Smooth muscle cell (in vitro differentiated cells): ENCODE measurements at regions not wholly inside any gene's neighbourhood (a gene's known extent, or its start where the extent isn't known, plus 50 kb on each side); places are given as distances from the start of the nearest gene placed in this dataset.

Experiments
- DNase-seq: peaks from one replicate; lab custom pipeline; 2025; ENCODE audit not compliant: unreplicated experiment; lab: John Stamatoyannopoulos, UW
- H2AFZ ChIP-seq: fragments of 200-600 bp; sonication (generic); 2 replicates; pipeline ENCODE4 v1.6.0; 2016; ENCODE audit warnings: antibody characterized with exemption, low read depth, mild to moderate bottlenecking
- H3F3A ChIP-seq: fragments of 200-600 bp; sonication (generic); 2 replicates; pipeline ENCODE4 v1.6.0; 2017; ENCODE audit warnings: antibody characterized with exemption, low read depth
- H3K27ac ChIP-seq: fragments of 200-600 bp; sonication (generic); 2 replicates; pipeline ENCODE4 v1.5.1; 2016; ENCODE audit warnings: low read depth, mild to moderate bottlenecking
- H3K27me3 ChIP-seq: fragments of 200-600 bp; sonication (generic); 2 replicates; pipeline ENCODE4 v1.6.1; 2016; ENCODE audit warnings: low read depth, mild to moderate bottlenecking
- H3K36me3 ChIP-seq: fragments of 200-600 bp; sonication (generic); 2 replicates; pipeline ENCODE4 v1.5.1; 2016; ENCODE audit warnings: low read depth
- H3K4me1 ChIP-seq: fragments of 200-600 bp; sonication (generic); 2 replicates; pipeline ENCODE4 v1.5.1; 2016; ENCODE audit warnings: low read depth
- H3K4me2 ChIP-seq: fragments of 200-600 bp; sonication (generic); 2 replicates; pipeline ENCODE4 v1.6.0; 2016; ENCODE audit warnings: mild to moderate bottlenecking
- H3K4me3 ChIP-seq: fragments of 200-600 bp; sonication (generic); 2 replicates; pipeline ENCODE4 v1.5.1; 2016; ENCODE audit warnings: mild to moderate bottlenecking
- H3K79me2 ChIP-seq: fragments of 200-600 bp; sonication (generic); 2 replicates; pipeline ENCODE4 v1.6.0; 2016; ENCODE audit warnings: low read depth, mild to moderate bottlenecking
- H3K9ac ChIP-seq: fragments of 200-600 bp; sonication (generic); 2 replicates; pipeline ENCODE4 v1.6.0; 2016; ENCODE audit warnings: low read depth
- H3K9me3 ChIP-seq: fragments of 200-600 bp; sonication (generic); replicated peaks from 2 replicates; pipeline ENCODE4 v1.5.1; 2016; ENCODE audit warnings: low read depth
- H4K20me1 ChIP-seq: fragments of 200-600 bp; sonication (generic); 2 replicates; pipeline ENCODE4 v1.6.0; 2016; ENCODE audit warnings: low read depth
- CTCF ChIP-seq: fragments of 200-600 bp; sonication (generic); IDR thresholded peaks from 2 replicates; pipeline ENCODE4 v1.5.1; 2017; ENCODE audit warnings: borderline replicate concordance, mild to moderate bottlenecking, antibody characterized with exemption; ENCODE audit not compliant: insufficient read depth, poor library complexity, severe bottlenecking
- WGBS: methylation state at CpG from one replicate; pipeline ENCODE4 v1.1.7; 2016; ENCODE audit warnings: low lambda C conversion rate; 5-methylcytosine and 5-hydroxymethylcytosine counted together

GRCh38 chr16:9660898-9661297, 521.3 kb downstream of the GRIN2A start:
- H3K27me3 ChIP-seq: peaks cover 3% of the 10 kb centered on the region
- H3K36me3 ChIP-seq: no peaks in the 10 kb centered on the region
- no peaks in the 10 kb centered on the region for H3F3A ChIP-seq
- no peaks in the 10 kb centered on the region for H4K20me1 ChIP-seq
- H3K27ac ChIP-seq: no peak overlapping the region
- H2AFZ ChIP-seq: no peak overlapping the region
- H3K9ac ChIP-seq: no peak overlapping the region
- 95% methylated on average over 6 of the region's 6 CpGs for WGBS
- H3K4me2 ChIP-seq: no peak overlapping the region
- no peak for DNase-seq
- no peak for TF ChIP-seq CTCF
- H3K79me2 ChIP-seq: no peaks in the 10 kb centered on the region
- no peaks in the 10 kb centered on the region for H3K4me1 ChIP-seq
- H3K9me3 ChIP-seq: no peaks in the 10 kb centered on the region
- H3K4me3 ChIP-seq: no peak overlapping the region

GRCh38 chr16:9661336-9662017, 520.8 kb downstream of the GRIN2A start:
- H3K9me3 ChIP-seq: no peaks in the 10 kb centered on the region
- no peak overlapping the region for H3K9ac ChIP-seq
- no peaks in the 10 kb centered on the region for H3K79me2 ChIP-seq
- H3K27ac ChIP-seq: no peak overlapping the region
- no peak overlapping the region for H2AFZ ChIP-seq
- DNase-seq: no peak
- no peaks in the 10 kb centered on the region for H3K36me3 ChIP-seq
- H3K27me3 ChIP-seq: peaks cover 3% of the 10 kb centered on the region
- H3K4me1 ChIP-seq: no peaks in the 10 kb centered on the region
- no peak overlapping the region for H3K4me3 ChIP-seq
- TF ChIP-seq CTCF: no peak
- WGBS: 71% methylated on average over 10 of the region's 10 CpGs
- no peaks in the 10 kb centered on the region for H4K20me1 ChIP-seq
- H3F3A ChIP-seq: no peaks in the 10 kb centered on the region
- no peak overlapping the region for H3K4me2 ChIP-seq

GRCh38 chr16:9663588-9663987, 518.6 kb downstream of the GRIN2A start:
- WGBS: 90% methylated on average over 2 of the region's 2 CpGs
- Histone ChIP-seq H3K9me3 (no peaks in the 10 kb centered on the region), H2AFZ (no peak overlapping the region), H3K79me2 (no peaks in the 10 kb centered on the region), H3F3A (no peaks in the 10 kb centered on the region), H3K4me2 (no peak overlapping the region), H3K27me3 (peaks cover 3% of the 10 kb centered on the region), H3K36me3 (no peaks in the 10 kb centered on the region), H4K20me1 (no peaks in the 10 kb centered on the region), H3K9ac (no peak overlapping the region), H3K4me1 (no peaks in the 10 kb centered on the region), H3K4me3 (no peak overlapping the region), H3K27ac (no peak overlapping the region)
- DNase-seq: no peak
- no peak for TF ChIP-seq CTCF

GRCh38 chr16:9665851-9666271, 516.4 kb downstream of the GRIN2A start:
- H3K79me2 ChIP-seq: no peaks in the 10 kb centered on the region
- no peak overlapping the region for H3K4me3 ChIP-seq
- no peaks in the 10 kb centered on the region for H3K9me3 ChIP-seq
- no peak overlapping the region for H2AFZ ChIP-seq
- H3K27me3 ChIP-seq: peaks cover 9% of the 10 kb centered on the region
- DNase-seq: no peak
- H3K4me1 ChIP-seq: peaks cover 10% of the 10 kb centered on the region
- no peak overlapping the region for H3K27ac ChIP-seq
- H3F3A ChIP-seq: no peaks in the 10 kb centered on the region
- no peak for TF ChIP-seq CTCF
- no peaks in the 10 kb centered on the region for H4K20me1 ChIP-seq
- WGBS: 83% methylated on average over 5 of the region's 5 CpGs
- H3K36me3 ChIP-seq: no peaks in the 10 kb centered on the region
- no peak overlapping the region for H3K9ac ChIP-seq
- no peak overlapping the region for H3K4me2 ChIP-seq
